SU-DHL-6 (cell line): ENCODE measurements at regions not wholly inside any gene's neighbourhood (a gene's known extent, or its start where the extent isn't known, plus 50 kb on each side); places are given as distances from the start of the nearest gene placed in this dataset.

Source experiments
- H2AFZ ChIP-seq: fragments of 200-600 bp; sonication (generic); 2 replicates; pipeline ENCODE4 v1.6.1; 2014; ENCODE audit warnings: low read depth, mild to moderate bottlenecking, moderate library complexity, mixed read lengths, antibody characterized with exemption, low read length; ENCODE audit not compliant: severe bottlenecking
- H3F3A ChIP-seq: fragments of 200-600 bp; shearing (Covaris generic); 2 replicates; pipeline ENCODE4 v1.6.0; 2016; ENCODE audit warnings: antibody characterized with exemption, mild to moderate bottlenecking; ENCODE audit not compliant: insufficient read depth
- H3K27ac ChIP-seq: fragments of 200-600 bp; sonication (generic); 2 replicates; pipeline ENCODE4 v1.5.1; 2016; ENCODE audit warnings: low read depth, mild to moderate bottlenecking, low read length, moderate library complexity, mixed read lengths
- H3K27me3 ChIP-seq: fragments of 200-600 bp; sonication (generic), shearing (Covaris generic); 2 replicates; pipeline ENCODE4 v1.6.0; 2014; ENCODE audit warnings: mild to moderate bottlenecking, low read length
- H3K36me3 ChIP-seq: fragments of 200-600 bp; sonication (generic); 2 replicates; pipeline ENCODE4 v1.6.1; 2014; ENCODE audit warnings: mild to moderate bottlenecking, low read length, mixed read lengths
- H3K4me2 ChIP-seq: fragments of 300-600, 200-600 bp; shearing (Covaris generic), sonication (generic); 2 replicates; pipeline ENCODE4 v1.6.0; 2014; ENCODE audit warnings: low read length, low read depth, mild to moderate bottlenecking; ENCODE audit not compliant: poor library complexity, severe bottlenecking
- H3K4me3 ChIP-seq: fragments of 200-600 bp; sonication (generic); 2 replicates; pipeline ENCODE4 v1.5.1; 2014; ENCODE audit warnings: antibody characterized with exemption, low read length, mild to moderate bottlenecking, mixed read lengths; ENCODE audit not compliant: insufficient read depth, poor library complexity, severe bottlenecking
- H3K79me2 ChIP-seq: fragments of 200-600 bp; sonication (generic); 2 replicates; pipeline ENCODE4 v1.6.1; 2014; ENCODE audit warnings: mild to moderate bottlenecking, low read length, moderate library complexity; ENCODE audit not compliant: insufficient read depth
- H3K9ac ChIP-seq: fragments of 200-600 bp; sonication (generic); 2 replicates; pipeline ENCODE4 v1.7.0; 2014; ENCODE audit warnings: mild to moderate bottlenecking, low read length
- H3K9me2 ChIP-seq: fragments of 200-600 bp; sonication (generic); replicated peaks from 2 replicates; pipeline ENCODE4 v1.6.1; 2014; ENCODE audit warnings: low read length; ENCODE audit not compliant: insufficient read depth
- H3K9me3 ChIP-seq: fragments of 200-600 bp; sonication (generic); 2 replicates; pipeline ENCODE4 v1.6.1; 2014; ENCODE audit warnings: low read length, mixed read lengths; ENCODE audit not compliant: insufficient read depth
- H4K20me1 ChIP-seq: fragments of 200-600 bp; sonication (generic); 2 replicates; pipeline ENCODE4 v1.6.1; 2014; ENCODE audit warnings: low read depth, mild to moderate bottlenecking, antibody characterized with exemption, low read length, moderate library complexity, mixed read lengths
- CTCF ChIP-seq: fragments of 200-600 bp; sonication (generic); IDR thresholded peaks from one replicate; pipeline ENCODE4 v1.5.1; 2017; ENCODE audit warnings: antibody characterized with exemption, mild to moderate bottlenecking, low read length, moderate library complexity; ENCODE audit not compliant: insufficient read depth, poor library complexity, severe bottlenecking
- EZH2phosphoT487 ChIP-seq: fragments of 200-600 bp; sonication (generic), shearing (Covaris generic); conservative IDR thresholded peaks from 2 replicates; pipeline ENCODE4 v1.6.1; 2018; ENCODE audit warnings: mild to moderate bottlenecking, antibody characterized with exemption, low read length, moderate library complexity, mixed read lengths

GRCh38 chr6:119446609-119447008, 97.0 kb upstream of the MAN1A1 start:
- Histone ChIP-seq H3K9me3 (no peaks in the 10 kb centered on the region), H3K79me2 (no peaks in the 10 kb centered on the region), H3K27me3 (no peaks in the 10 kb centered on the region), H3K4me3 (no peak overlapping the region), H3K36me3 (no peaks in the 10 kb centered on the region), H3K9ac (no peak overlapping the region), H3K4me2 (no peak overlapping the region), H3K27ac (no peak overlapping the region), H2AFZ (no peak overlapping the region), H4K20me1 (no peaks in the 10 kb centered on the region), H3F3A (no peaks in the 10 kb centered on the region), H3K9me2 (no peaks in the 10 kb centered on the region)
- TF ChIP-seq CTCF: no peak
- TF ChIP-seq EZH2phosphoT487: no peak

GRCh38 chr6:119446115-119446554, 96.6 kb upstream of the MAN1A1 start:
- Histone ChIP-seq H4K20me1 (no peaks in the 10 kb centered on the region), H3K9me2 (no peaks in the 10 kb centered on the region), H2AFZ (no peak overlapping the region), H3K9ac (no peak overlapping the region), H3K36me3 (no peaks in the 10 kb centered on the region), H3K9me3 (no peaks in the 10 kb centered on the region), H3K27ac (no peak overlapping the region), H3F3A (no peaks in the 10 kb centered on the region), H3K4me3 (no peak overlapping the region), H3K79me2 (no peaks in the 10 kb centered on the region), H3K27me3 (no peaks in the 10 kb centered on the region), H3K4me2 (no peak overlapping the region)
- TF ChIP-seq EZH2phosphoT487: no peak

- no peaks in the 10 kb centered on the region for H4K20me1 ChIP-seq
- no peaks in the 10 kb centered on the region for H3K9me2 ChIP-seq
- H3K9me3 ChIP-seq: no peaks in the 10 kb centered on the region
- H3F3A ChIP-seq: no peaks in the 10 kb centered on the region
- H3K79me2 ChIP-seq: no peaks in the 10 kb centered on the region
- H3K4me2 ChIP-seq: no peak overlapping the region
- H2AFZ ChIP-seq: no peak overlapping the region
- no peak overlapping the region for H3K4me3 ChIP-seq
- H3K36me3 ChIP-seq: no peaks in the 10 kb centered on the region
- TF ChIP-seq EZH2phosphoT487: no peak
- no peak for TF ChIP-seq CTCF
- H3K27ac ChIP-seq: no peak overlapping the region
- H3K27me3 ChIP-seq: no peaks in the 10 kb centered on the region
- no peak overlapping the region for H3K9ac ChIP-seq
These were observed 96.1 kb upstream of the MAN1A1 start for GRCh38 chr6:119445666-119446065.

GRCh38 chr6:119444642-119445557, 95.3 kb upstream of the MAN1A1 start:
- no peak for TF ChIP-seq EZH2phosphoT487
- TF ChIP-seq CTCF: no peak
- Histone ChIP-seq H4K20me1 (no peaks in the 10 kb centered on the region), H3K9ac (no peak overlapping the region), H3K36me3 (no peaks in the 10 kb centered on the region), H3K27me3 (no peaks in the 10 kb centered on the region), H3K9me3 (no peaks in the 10 kb centered on the region), H3F3A (no peaks in the 10 kb centered on the region), H2AFZ (no peak overlapping the region), H3K4me3 (no peak overlapping the region), H3K4me2 (no peak overlapping the region), H3K9me2 (no peaks in the 10 kb centered on the region), H3K79me2 (no peaks in the 10 kb centered on the region), H3K27ac (no peak overlapping the region)
